ENCODE measurements at regions not wholly inside any gene's neighbourhood (a gene's known extent, or its start where the extent isn't known, plus 50 kb on each side); places are given as distances from the start of the nearest gene placed in this dataset.
A peak's percentile ranks its signal among the peaks of the same experiment; 100 is the strongest.

GRCh38 chrX:39731330-39731667, 366.5 kb downstream of the BCOR start:
- H3K27ac ChIP-seq: peak overlapping the region; percentile 21 to 50
- intact Hi-C loops (cut with DNase I; ENCODE audit: low total_unique reads): no loop called here
- TF ChIP-seq CTCF (IDR thresholded peaks at IDR 0.05): no peak
- TF ChIP-seq POLR2A (IDR thresholded peaks at IDR 0.05): no peak

GRCh38 chrX:39731735-39732134, 366.0 kb downstream of the BCOR start:
- H3K4me3 ChIP-seq: no peak overlapping the region
- DNase-seq: no peak
- H3K36me3 ChIP-seq: no peaks in the 10 kb centered on the region
- H3K27ac ChIP-seq: peak overlapping the region; percentile 21 to 50
- H3K9me3 ChIP-seq: no peaks in the 10 kb centered on the region
- no peaks in the 10 kb centered on the region for H3K4me1 ChIP-seq
- TF ChIP-seq POLR2A (IDR thresholded peaks at IDR 0.05): no peak
- no peak for TF ChIP-seq CTCF (IDR thresholded peaks at IDR 0.05)
- intact Hi-C loops (cut with DNase I; ENCODE audit: low total_unique reads): no loop called here
- no peaks in the 10 kb centered on the region for H3K27me3 ChIP-seq

More at GRCh38 chrX:39731330-39731667, 366.5 kb downstream of the BCOR start:
- no peak for DNase-seq
- no peaks in the 10 kb centered on the region for H3K36me3 ChIP-seq
- no peaks in the 10 kb centered on the region for H3K27me3 ChIP-seq
- no peak overlapping the region for H3K4me3 ChIP-seq
- no peaks in the 10 kb centered on the region for H3K9me3 ChIP-seq
- H3K4me1 ChIP-seq: no peaks in the 10 kb centered on the region

GRCh38 chrX:39733745-39734144, 364.0 kb downstream of the BCOR start:
- H3K9me3 ChIP-seq: no peaks in the 10 kb centered on the region
- intact Hi-C loops (cut with DNase I; ENCODE audit: low total_unique reads): no loop called here
- no peak overlapping the region for H3K27ac ChIP-seq
- no peak for DNase-seq
- H3K4me1 ChIP-seq: no peaks in the 10 kb centered on the region
- no peak overlapping the region for H3K4me3 ChIP-seq
- no peak for TF ChIP-seq POLR2A (IDR thresholded peaks at IDR 0.05)
- TF ChIP-seq CTCF (IDR thresholded peaks at IDR 0.05): no peak
- no peaks in the 10 kb centered on the region for H3K27me3 ChIP-seq
- H3K36me3 ChIP-seq: no peaks in the 10 kb centered on the region

- Histone ChIP-seq H3K9me3 (no peaks in the 10 kb centered on the region), H3K27ac (no peak overlapping the region), H3K4me1 (no peaks in the 10 kb centered on the region), H3K4me3 (no peak overlapping the region), H3K27me3 (no peaks in the 10 kb centered on the region), H3K36me3 (no peaks in the 10 kb centered on the region)
- TF ChIP-seq CTCF (IDR thresholded peaks at IDR 0.05) (no peak), POLR2A (IDR thresholded peaks at IDR 0.05) (no peak)
- DNase-seq: no peak
- intact Hi-C loops (cut with DNase I; ENCODE audit: low total_unique reads): no loop called here
Observed at GRCh38 chrX:39734174-39734776, 363.5 kb downstream of the BCOR start.

- H3K27ac ChIP-seq: no peak overlapping the region
- peak; percentile 67 to 71 for DNase-seq
- no peaks in the 10 kb centered on the region for H3K27me3 ChIP-seq
- intact Hi-C loops (cut with DNase I; ENCODE audit: low total_unique reads): no loop called here
- TF ChIP-seq CTCF (IDR thresholded peaks at IDR 0.05): no peak
- no peak for TF ChIP-seq POLR2A (IDR thresholded peaks at IDR 0.05)
- H3K4me3 ChIP-seq: no peak overlapping the region
- no peaks in the 10 kb centered on the region for H3K4me1 ChIP-seq
- H3K9me3 ChIP-seq: no peaks in the 10 kb centered on the region
- no peaks in the 10 kb centered on the region for H3K36me3 ChIP-seq
Observed at GRCh38 chrX:39736216-39737211, 361.2 kb downstream of the BCOR start.

All from uterus (tissue), 3 donors.